Colon (tissue), 2 donors: ENCODE measurements at regions not wholly inside any gene's neighbourhood (a gene's known extent, or its start where the extent isn't known, plus 50 kb on each side); places are given as distances from the start of the nearest gene placed in this dataset.

Experiments used
- FAIRE-seq: peaks from 2 replicates; lab custom pipeline; 2012; peaks lifted over from hg19 to GRCh38; lab: Jason Lieb, UNC
- donor health status: control.
- donor health status: control.

- FAIRE-seq = no peak
Observed at GRCh38 chr18:39513186-39513585, 1947.6 kb upstream of the CELF4 start.

- no peak for FAIRE-seq
Observed at GRCh38 chr18:39506581-39507330, 1941.2 kb upstream of the CELF4 start.

- no peak for FAIRE-seq
Observed at GRCh38 chr18:39500306-39500705, 1934.7 kb upstream of the CELF4 start.

- FAIRE-seq = no peak
Observed at GRCh38 chr18:39497821-39498220, 1932.2 kb upstream of the CELF4 start.

GRCh38 chr18:39496986-39497385 lies 1931.4 kb upstream of the CELF4 start:
- FAIRE-seq = no peak

- FAIRE-seq = no peak
Observed at GRCh38 chr18:39494211-39494896, 1928.8 kb upstream of the CELF4 start.

- FAIRE-seq = no peak
Observed at GRCh38 chr18:39491408-39491807, 1925.8 kb upstream of the CELF4 start.

- FAIRE-seq = no peak
Observed at GRCh38 chr18:39489431-39489830, 1923.8 kb upstream of the CELF4 start.

- FAIRE-seq = no peak
Observed at GRCh38 chr18:39487932-39488331, 1922.3 kb upstream of the CELF4 start.

GRCh38 chr18:39486268-39486667 lies 1920.7 kb upstream of the CELF4 start:
- no peak for FAIRE-seq

GRCh38 chr18:39485696-39486095 lies 1920.1 kb upstream of the CELF4 start:
- no peak for FAIRE-seq

GRCh38 chr18:39481281-39481680 lies 1915.7 kb upstream of the CELF4 start:
- no peak for FAIRE-seq

- FAIRE-seq = no peak
Observed at GRCh38 chr18:39480494-39481195, 1915.0 kb upstream of the CELF4 start.

- no peak for FAIRE-seq
Observed at GRCh38 chr18:39464006-39464405, 1898.4 kb upstream of the CELF4 start.

GRCh38 chr18:39462436-39462835 lies 1896.8 kb upstream of the CELF4 start:
- no peak for FAIRE-seq

GRCh38 chr18:39460136-39460535 lies 1894.5 kb upstream of the CELF4 start:
- no peak for FAIRE-seq

GRCh38 chr18:39455285-39455684 lies 1889.7 kb upstream of the CELF4 start:
- no peak for FAIRE-seq

- no peak for FAIRE-seq
Observed at GRCh38 chr18:39454866-39455265, 1889.3 kb upstream of the CELF4 start.

- FAIRE-seq = no peak
Observed at GRCh38 chr18:39453882-39454281, 1888.3 kb upstream of the CELF4 start.

- FAIRE-seq = no peak
Observed at GRCh38 chr18:39453356-39453755, 1887.8 kb upstream of the CELF4 start.

GRCh38 chr18:39450958-39451357 lies 1885.4 kb upstream of the CELF4 start:
- no peak for FAIRE-seq

GRCh38 chr18:39449566-39449965 lies 1884.0 kb upstream of the CELF4 start:
- no peak for FAIRE-seq

- FAIRE-seq = peak; percentile 14
Observed at GRCh38 chr18:39448942-39449341, 1883.3 kb upstream of the CELF4 start.
